Erythroblast (primary cell): ENCODE measurements at regions not wholly inside any gene's neighbourhood (a gene's known extent, or its start where the extent isn't known, plus 50 kb on each side); places are given as distances from the start of the nearest gene placed in this dataset.

Experiments
- GATA1 ChIP-seq: IDR thresholded peaks from 2 replicates; pipeline ENCODE4 v1.6.1; 2011; ENCODE audit warnings: low read depth, mild to moderate bottlenecking, control low read depth, low read length, moderate library complexity
- POLR2A ChIP-seq: IDR thresholded peaks from 2 replicates; pipeline ENCODE4 v1.6.1; 2011; ENCODE audit warnings: mild to moderate bottlenecking, low read length

- no peak for TF ChIP-seq POLR2A
- no peak for TF ChIP-seq GATA1
Measured at GRCh38 chr10:130242513-130242912, 106.3 kb downstream of the GLRX3 start.
